ENCODE measurements at regions not wholly inside any gene's neighbourhood (a gene's known extent, or its start where the extent isn't known, plus 50 kb on each side); places are given as distances from the start of the nearest gene placed in this dataset.

GRCh38 chrX:35858361-35858760 lies 60.2 kb downstream of the MAGEB16 start:
- TF ChIP-seq USF2 (IDR thresholded peaks at IDR 0.05; ENCODE audit: low read depth, low read length) (no peak), CEBPB (IDR thresholded peaks at IDR 0.05; ENCODE audit: low read depth, low read length) (no peak), NFE2L2 (IDR thresholded peaks at IDR 0.05; ENCODE audit: low read depth, low read length) (no peak), CTCF (conservative IDR thresholded peaks at IDR 0.05; ENCODE audit: low read depth, low read length) (no peak), RAD21 (IDR thresholded peaks at IDR 0.05; ENCODE audit: low read length) (no peak), POLR2A (IDR thresholded peaks at IDR 0.05; ENCODE audit: low read depth, low read length) (no peak), RFX5 (IDR thresholded peaks at IDR 0.05; ENCODE audit: low read depth, low read length) (no peak), RCOR1 (IDR thresholded peaks at IDR 0.05; ENCODE audit: insufficient replicate concordance, low read length) (no peak)

Data from IMR-90 (cell line).